Heart left ventricle (tissue), 16 donors: ENCODE measurements at regions not wholly inside any gene's neighbourhood (a gene's known extent, or its start where the extent isn't known, plus 50 kb on each side); places are given as distances from the start of the nearest gene placed in this dataset.

Source experiments
- ATAC-seq, 4 donors: fragments of 200-7000 bp; cut with Tn5 transposase; one replicate each; pipeline ENCODE4 v1.9.1; 2020 to 2022; ENCODE audit warnings: moderate library complexity in 4 of 4, mild to moderate bottlenecking in 3 of 4, moderate number of reproducible peaks in 1 of 4
- DNase-seq, 5 donors: peaks; one replicate each; pipeline ENCODE4 v3.0.0-alpha.2; 2020
- H3K27ac ChIP-seq, 12 donors: fragments of 200-600 bp; sonication (generic) in 4 of 12; one replicate each; pipeline versions ENCODE4 v1.5.0 to v1.8.0; 2016 to 2022; ENCODE audit warnings: mild to moderate bottlenecking in 2 of 12
- H3K27me3 ChIP-seq, 9 donors: fragments of 200-600 bp; sonication (generic) in 2 of 9; one replicate each; pipeline versions ENCODE4 v1.5.1 to v1.8.0; 2016 to 2022; ENCODE audit warnings: mild to moderate bottlenecking in 3 of 9
- H3K36me3 ChIP-seq, 9 donors: fragments of 200-600 bp; sonication (generic) in 2 of 9; one replicate each; pipeline versions ENCODE4 v1.5.0 to v1.8.0; 2018 to 2022; ENCODE audit warnings: mild to moderate bottlenecking in 2 of 9
- H3K4me1 ChIP-seq, 12 donors: fragments of 200-600 bp; sonication (generic) in 4 of 12; one replicate each; pipeline versions ENCODE4 v1.5.0 to v1.8.0; 2016 to 2022; ENCODE audit warnings: mild to moderate bottlenecking in 3 of 12
- H3K4me3 ChIP-seq, 12 donors: fragments of 200-600 bp; sonication (generic) in 4 of 12; one replicate each; pipeline versions ENCODE4 v1.5.0 to v1.8.0; 2017 to 2022; ENCODE audit warnings: mild to moderate bottlenecking in 9 of 12, moderate library complexity in 4 of 12
- H3K9me3 ChIP-seq, 12 donors: fragments of 200-600 bp; sonication (generic) in 4 of 12; one replicate each; pipeline versions ENCODE4 v1.5.0 to v1.8.0; 2016 to 2022; ENCODE audit warnings: mild to moderate bottlenecking in 1 of 12
- POLR2A ChIP-seq, 2 donors: fragments of 450-650 bp; IDR thresholded peaks; one replicate each; pipeline ENCODE4 v1.6.1; 2017; ENCODE audit warnings: antibody characterized with exemption in 2 of 2, mild to moderate bottlenecking in 2 of 2, moderate library complexity in 2 of 2
- WGBS, 4 donors: extraction: QIAGEN DNeasy Blood & Tissue Kit in 2 of 4; methylation state at CpG; one replicate each; pipeline versions ENCODE4 v1.1.5 to v1.1.7; 2013 to 2018; 5-methylcytosine and 5-hydroxymethylcytosine counted together
- intact Hi-C, 10 donors: fragments of 100-400 bp; cut with DNase I; formaldehyde crosslinking; loops; one replicate each; pipeline versions ENCODE4 v1.11.1 to v1.14.2; 2022
- TF ChIP-seq, protein P1 (sequence below), 12 donors: fragments of 200-600 bp; sonication (generic) in 4 of 12; IDR thresholded peaks; one replicate each; pipeline versions ENCODE4 v1.5.0 to v1.8.0; 2018 to 2022; ENCODE audit warnings: antibody characterized with exemption in 12 of 12, mild to moderate bottlenecking in 5 of 12
- donor health status: ischemic (EF 13 %, LVEDD 7.1; RV severe dilation, severe dysfunction).
- donor health status: healthy with polysubstance abuse.
- donor health status: DM: no; HTN: yes; CAD: no.
- donor health status: DM: no; HTN: no; CAD: no.
- donor health status: ischemic (EF 25% LVEDD 6.9; RV normal size, moderate dysfunction).
- donor health status: ischemic (EF 25% LVEDD 5.7; RV mildly dilated, moderate dysfunction).
- donor health status: healthy.
- donor health status: DM: yes; HTN: yes; CAD: no.
- donor health status: ischemic (EF 35%, LVEDD 5.7; RV mildly dilated, moderate dysfunction).
- donor health status: nonischemic (EF 11% LVEDD 7.7; RV severe dilation, severe dysfunction).
- donor health status: DM: yes; HTN: yes; CAD: no.
- donor health status: PGD.
- donor health status: ischemic (EF 29% LVEDD 5.4; RV normal size, mild dysfunction).
- donor health status: nonischemic (EF 23%, LVEDD 6.1; RV moderate dilation, normal function).

DNA sequence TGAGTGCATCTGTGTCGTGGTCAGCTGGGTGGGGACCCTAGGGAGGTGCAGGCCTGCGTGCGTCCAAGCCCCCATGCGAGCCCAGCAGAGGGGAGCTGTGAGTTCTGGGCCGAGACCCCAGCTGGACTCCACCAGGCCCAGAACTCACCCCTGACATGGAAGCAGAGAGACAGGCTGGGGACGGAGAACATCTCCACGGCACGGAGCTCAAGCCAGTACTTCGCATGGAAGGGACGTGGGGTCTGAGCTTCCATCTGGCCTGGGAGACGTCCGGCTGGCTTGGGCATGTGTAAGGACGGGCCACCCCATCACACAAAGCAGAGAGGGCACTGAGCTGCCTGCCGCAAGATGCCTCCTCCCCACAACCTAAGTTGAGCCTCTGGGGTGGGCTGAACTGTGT, 422.4 kb downstream of the CTTN start:
- no peak overlapping the region for H3K4me3 ChIP-seq
- no peaks in the 10 kb centered on the region for H3K9me3 ChIP-seq
- TF ChIP-seq POLR2A (IDR thresholded peaks at IDR 0.05), result no peak
- TF ChIP-seq, protein P1, sequence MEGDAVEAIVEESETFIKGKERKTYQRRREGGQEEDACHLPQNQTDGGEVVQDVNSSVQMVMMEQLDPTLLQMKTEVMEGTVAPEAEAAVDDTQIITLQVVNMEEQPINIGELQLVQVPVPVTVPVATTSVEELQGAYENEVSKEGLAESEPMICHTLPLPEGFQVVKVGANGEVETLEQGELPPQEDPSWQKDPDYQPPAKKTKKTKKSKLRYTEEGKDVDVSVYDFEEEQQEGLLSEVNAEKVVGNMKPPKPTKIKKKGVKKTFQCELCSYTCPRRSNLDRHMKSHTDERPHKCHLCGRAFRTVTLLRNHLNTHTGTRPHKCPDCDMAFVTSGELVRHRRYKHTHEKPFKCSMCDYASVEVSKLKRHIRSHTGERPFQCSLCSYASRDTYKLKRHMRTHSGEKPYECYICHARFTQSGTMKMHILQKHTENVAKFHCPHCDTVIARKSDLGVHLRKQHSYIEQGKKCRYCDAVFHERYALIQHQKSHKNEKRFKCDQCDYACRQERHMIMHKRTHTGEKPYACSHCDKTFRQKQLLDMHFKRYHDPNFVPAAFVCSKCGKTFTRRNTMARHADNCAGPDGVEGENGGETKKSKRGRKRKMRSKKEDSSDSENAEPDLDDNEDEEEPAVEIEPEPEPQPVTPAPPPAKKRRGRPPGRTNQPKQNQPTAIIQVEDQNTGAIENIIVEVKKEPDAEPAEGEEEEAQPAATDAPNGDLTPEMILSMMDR (IDR thresholded peaks at IDR 0.05), result no peak
- ATAC-seq (no peak), DNase-seq (no peak)
- H3K4me1 ChIP-seq, result peaks cover 0 to 7% (median 0%) of the 10 kb centered on the region in 12 donors
- WGBS, 4 donors, result 85 to 97% (median 90%) methylated on average over 10 to 14 of the region's 14 CpGs
- intact Hi-C loops, result no loop called here
- H3K27me3 ChIP-seq, result peaks cover 0 to 29% (median 13%) of the 10 kb centered on the region in 9 donors
- no peak overlapping the region for H3K27ac ChIP-seq
- no peaks in the 10 kb centered on the region for H3K36me3 ChIP-seq

DNA sequence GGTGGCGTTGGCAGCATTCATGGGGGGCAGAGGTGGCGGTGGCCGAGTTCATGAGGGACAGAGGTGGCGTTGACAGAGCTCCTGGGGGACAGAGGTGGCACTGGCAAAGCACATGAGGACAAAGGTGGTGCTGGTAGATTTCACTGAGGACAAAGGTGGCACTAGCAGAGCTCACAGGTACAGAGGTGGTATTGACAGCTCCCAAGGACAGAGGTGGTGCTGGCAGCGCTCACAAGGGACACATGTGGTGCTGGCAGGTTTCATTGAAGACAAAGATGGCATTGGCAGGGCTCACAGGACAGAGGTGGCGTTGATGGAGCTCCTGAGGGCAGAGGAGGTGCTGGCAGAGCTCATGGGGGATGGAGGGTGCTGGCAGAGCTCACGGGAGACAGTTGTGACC, 425.4 kb downstream of the CTTN start:
- ATAC-seq (no peak), DNase-seq (no peak)
- H3K4me3 ChIP-seq, result no peak overlapping the region
- peaks cover 0 to 56% (median 17%) of the 10 kb centered on the region in 9 donors for H3K27me3 ChIP-seq
- 86 to 90% (median 89%) methylated on average over 7 of the region's 7 CpGs for WGBS, 4 donors
- H3K27ac ChIP-seq, result no peak overlapping the region
- H3K36me3 ChIP-seq, result no peaks in the 10 kb centered on the region
- no peaks in the 10 kb centered on the region for H3K9me3 ChIP-seq
- intact Hi-C loops, result no loop called here
- H3K4me1 ChIP-seq, result peaks cover 0 to 12% (median 1%) of the 10 kb centered on the region in 12 donors
- no peak for TF ChIP-seq POLR2A (IDR thresholded peaks at IDR 0.05)
- TF ChIP-seq, protein P1 (IDR thresholded peaks at IDR 0.05), result no peak

DNA sequence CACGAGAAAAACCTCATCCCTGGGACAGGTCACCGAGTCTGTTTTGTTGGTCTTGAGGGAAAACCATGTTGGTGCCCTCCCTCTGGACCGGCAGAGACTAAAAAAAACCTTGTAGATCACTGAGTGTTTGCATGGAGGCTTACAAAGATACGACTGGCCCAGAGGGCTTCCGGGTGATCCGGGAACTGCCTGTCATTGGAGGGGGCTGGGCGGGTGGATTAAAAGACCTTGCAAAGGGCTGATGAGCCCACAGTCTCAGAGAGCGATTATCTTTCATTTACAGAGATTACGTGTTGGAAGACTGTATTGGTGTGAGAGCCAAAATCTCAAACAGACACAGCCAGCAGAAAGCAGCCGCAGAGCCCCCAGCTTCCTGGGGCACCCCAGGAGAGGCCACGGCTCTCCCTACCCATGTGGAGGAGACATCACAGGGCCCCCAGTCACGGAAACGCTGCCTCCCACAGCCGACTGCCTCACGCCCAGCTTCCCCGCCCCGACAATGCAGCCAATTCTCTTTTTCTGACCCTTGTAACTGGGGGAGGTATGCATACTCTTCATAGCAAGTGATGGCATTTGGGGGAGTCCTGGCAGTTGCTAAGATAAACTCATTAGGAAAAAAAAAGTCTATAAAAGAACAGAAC, 426.4 kb downstream of the CTTN start:
- Histone ChIP-seq H3K36me3 (no peaks in the 10 kb centered on the region), H3K9me3 (no peaks in the 10 kb centered on the region), H3K4me1 (peaks cover 0 to 11% (median 1%) of the 10 kb centered on the region in 12 donors), H3K27me3 (peaks cover 0 to 58% (median 18%) of the 10 kb centered on the region in 9 donors), H3K27ac (peak overlapping the region in 1 of 12 donors; percentile 25), H3K4me3 (no peak overlapping the region)
- ATAC-seq, result no peak
- intact Hi-C loops, result no loop called here
- WGBS, 4 donors, result 16 to 20% (median 18%) methylated on average over 17 of the region's 17 CpGs
- TF ChIP-seq POLR2A (IDR thresholded peaks at IDR 0.05), result no peak
- TF ChIP-seq, protein P1 (IDR thresholded peaks at IDR 0.05), result no peak
- DNase-seq, result no peak

DNA sequence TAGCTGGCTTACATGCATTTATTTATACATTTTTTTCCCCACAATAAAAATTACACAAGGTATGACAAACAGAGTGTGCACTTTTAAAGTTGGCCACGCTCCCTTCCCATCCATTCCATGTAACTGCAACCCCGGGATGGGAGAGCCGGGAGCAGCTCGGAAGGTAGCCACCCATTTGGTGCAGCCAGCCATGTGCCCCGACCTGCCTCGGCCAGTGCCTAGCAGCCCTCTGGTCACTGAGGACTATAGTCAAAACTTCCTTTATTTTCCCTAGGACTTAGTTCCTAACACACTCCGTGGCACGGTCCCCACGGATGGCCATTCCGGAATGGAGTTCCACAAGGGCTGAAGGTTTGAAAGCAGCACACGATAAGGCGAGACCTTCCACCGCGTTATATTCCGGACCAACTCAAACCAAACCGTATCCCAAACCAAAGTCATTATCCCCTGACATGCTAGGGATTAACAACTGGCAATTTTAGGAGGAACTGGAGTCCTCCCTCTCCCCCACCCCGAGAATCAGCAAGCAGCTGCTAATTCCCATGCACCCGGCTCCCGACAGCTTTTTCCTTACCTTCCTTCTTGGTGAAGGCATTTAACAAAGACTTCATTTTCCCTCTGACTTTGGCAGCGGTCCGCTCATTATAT, 426.4 kb downstream of the SHANK2 start:
- H3K36me3 ChIP-seq, result no peaks in the 10 kb centered on the region
- no peak for TF ChIP-seq POLR2A (IDR thresholded peaks at IDR 0.05)
- TF ChIP-seq, protein P1 (IDR thresholded peaks at IDR 0.05), result no peak
- 42 to 56% (median 51%) methylated on average over 21 of the region's 21 CpGs for WGBS, 4 donors
- H3K9me3 ChIP-seq, result no peaks in the 10 kb centered on the region
- intact Hi-C loops, result no loop called here
- DNase-seq (peak in 1 of 5 donors; percentile 32), ATAC-seq (no peak)
- peaks cover 0 to 11% (median 1%) of the 10 kb centered on the region in 12 donors for H3K4me1 ChIP-seq
- H3K27ac ChIP-seq, result peak overlapping the region in 2 of 12 donors; percentile 42 to 76
- H3K4me3 ChIP-seq, result peak overlapping the region in 9 of 12 donors; percentile 8 to 47 (median 33)
- H3K27me3 ChIP-seq, result peaks cover 0 to 58% (median 25%) of the 10 kb centered on the region in 9 donors
